ENCODE measurements at regions not wholly inside any gene's neighbourhood (a gene's known extent, or its start where the extent isn't known, plus 50 kb on each side); places are given as distances from the start of the nearest gene placed in this dataset.
"Not testable (repeated sequence)": the region's sequence is repeated elsewhere in the genome, so short reads cannot be mapped to it uniquely, and the experiment has no call there.

GRCh38 chr9:80976403-80976802, 712.9 kb downstream of the TLE1 start:
- Mint-ChIP-seq H3K9me3 (peaks cover 26% of the 10 kb centered on the region), H3K36me3 (ENCODE audit: low read depth) (no peaks in the 10 kb centered on the region), H3K27me3 (no peaks in the 10 kb centered on the region), H3K4me1 (ENCODE audit: low read depth) (no peaks in the 10 kb centered on the region), H3K27ac (no peak overlapping the region), H3K4me3 (no peak overlapping the region)
- no peaks in the 10 kb centered on the region for H3K9me3 ChIP-seq (ENCODE audit: control insufficient read depth in 1 of 2, insufficient read depth in 1 of 2, low read length in 2 of 2)
- intact Hi-C loops (cut with DNase I, micrococcal nuclease), result no loop called here
- no peaks in the 10 kb centered on the region for H3K36me3 ChIP-seq (ENCODE audit: insufficient read depth, low read length)
- H3K4me1 ChIP-seq (ENCODE audit: insufficient read depth, low read length), result no peaks in the 10 kb centered on the region
- ATAC-seq (ENCODE audit: poor library complexity), result no peak
- no peak for TF ChIP-seq CTCF (IDR thresholded peaks at IDR 0.05)
- no peak overlapping the region for H3K27ac ChIP-seq (ENCODE audit: low read depth in 1 of 2, low read length in 2 of 2)
- H3K27me3 ChIP-seq (ENCODE audit: control insufficient read depth in 1 of 2, insufficient read depth in 2 of 2, low read length in 2 of 2), result no peaks in the 10 kb centered on the region
- ChIA-PET CTCF (no interaction called here), POLR2A (no interaction called here)
- DNase-seq, result no peak
- H3K4me3 ChIP-seq (ENCODE audit: low read length), result no peak overlapping the region

- intact Hi-C loops (cut with DNase I, micrococcal nuclease); ATAC-seq (ENCODE audit: poor library complexity); DNase-seq; H3K4me1 Mint-ChIP-seq (ENCODE audit: low read depth); H3K9me3 ChIP-seq (ENCODE audit: control insufficient read depth in 1 of 2, insufficient read depth in 1 of 2, low read length in 2 of 2); H3K4me1 ChIP-seq (ENCODE audit: insufficient read depth, low read length); CTCF ChIA-PET; H3K36me3 Mint-ChIP-seq (ENCODE audit: low read depth); H3K27me3 ChIP-seq (ENCODE audit: control insufficient read depth in 1 of 2, insufficient read depth in 2 of 2, low read length in 2 of 2); H3K36me3 ChIP-seq (ENCODE audit: insufficient read depth, low read length); H3K4me3 ChIP-seq (ENCODE audit: low read length); H3K27ac Mint-ChIP-seq; H3K27me3 Mint-ChIP-seq; H3K27ac ChIP-seq (ENCODE audit: low read depth in 1 of 2, low read length in 2 of 2); POLR2A ChIA-PET; H3K4me3 Mint-ChIP-seq: not testable (repeated sequence)
- peaks cover 25% of the 10 kb centered on the region for H3K9me3 Mint-ChIP-seq
These were observed 719.0 kb downstream of the TLE1 start for GRCh38 chr9:80970377-80970776.

GRCh38 chr9:80968611-80969010, 720.7 kb downstream of the TLE1 start:
- Histone ChIP-seq H3K27ac (ENCODE audit: low read depth in 1 of 2, low read length in 2 of 2) (no peak overlapping the region), H3K36me3 (ENCODE audit: insufficient read depth, low read length) (no peaks in the 10 kb centered on the region), H3K27me3 (ENCODE audit: control insufficient read depth in 1 of 2, insufficient read depth in 2 of 2, low read length in 2 of 2) (no peaks in the 10 kb centered on the region), H3K9me3 (ENCODE audit: control insufficient read depth in 1 of 2, insufficient read depth in 1 of 2, low read length in 2 of 2) (peaks cover 4 to 7% of the 10 kb centered on the region in 2 experiments), H3K4me1 (ENCODE audit: insufficient read depth, low read length) (no peaks in the 10 kb centered on the region), H3K4me3 (ENCODE audit: low read length) (no peak overlapping the region)
- Mint-ChIP-seq H3K4me1 (ENCODE audit: low read depth) (no peaks in the 10 kb centered on the region), H3K27ac (no peak overlapping the region), H3K4me3 (no peak overlapping the region), H3K27me3 (no peaks in the 10 kb centered on the region), H3K36me3 (ENCODE audit: low read depth) (no peaks in the 10 kb centered on the region), H3K9me3 (peaks cover 18% of the 10 kb centered on the region)
- no peak for ATAC-seq (ENCODE audit: poor library complexity)
- CTCF ChIA-PET, result no interaction called here
- no peak for TF ChIP-seq CTCF (IDR thresholded peaks at IDR 0.05)
- POLR2A ChIA-PET, result no interaction called here
- intact Hi-C loops (cut with DNase I, micrococcal nuclease), result no loop called here
- no peak for DNase-seq

- ATAC-seq (ENCODE audit: poor library complexity) (no peak), DNase-seq (no peak)
- H3K36me3 Mint-ChIP-seq (ENCODE audit: low read depth), result no peaks in the 10 kb centered on the region
- no peak overlapping the region for H3K4me3 ChIP-seq (ENCODE audit: low read length)
- H3K27ac ChIP-seq (ENCODE audit: low read depth in 1 of 2, low read length in 2 of 2), result no peak overlapping the region
- H3K27ac Mint-ChIP-seq, result no peak overlapping the region
- no peaks in the 10 kb centered on the region for H3K27me3 Mint-ChIP-seq
- CTCF ChIA-PET, result no interaction called here
- intact Hi-C loops (cut with DNase I, micrococcal nuclease), result no loop called here
- POLR2A ChIA-PET, result no interaction called here
- peaks cover 4% of the 10 kb centered on the region in 2 experiments for H3K9me3 ChIP-seq (ENCODE audit: control insufficient read depth in 1 of 2, insufficient read depth in 1 of 2, low read length in 2 of 2)
- H3K27me3 ChIP-seq (ENCODE audit: control insufficient read depth in 1 of 2, insufficient read depth in 2 of 2, low read length in 2 of 2), result no peaks in the 10 kb centered on the region
- H3K4me3 Mint-ChIP-seq, result no peak overlapping the region
- H3K9me3 Mint-ChIP-seq, result peaks cover 7% of the 10 kb centered on the region
- H3K4me1 ChIP-seq (ENCODE audit: insufficient read depth, low read length), result no peaks in the 10 kb centered on the region
- TF ChIP-seq CTCF (IDR thresholded peaks at IDR 0.05), result no peak
- no peaks in the 10 kb centered on the region for H3K36me3 ChIP-seq (ENCODE audit: insufficient read depth, low read length)
- H3K4me1 Mint-ChIP-seq (ENCODE audit: low read depth), result no peaks in the 10 kb centered on the region
These were observed 724.4 kb downstream of the TLE1 start for GRCh38 chr9:80964914-80965313.

All from CD4-positive, alpha-beta T cell (primary cell).